ENCODE measurements at regions not wholly inside any gene's neighbourhood (a gene's known extent, or its start where the extent isn't known, plus 50 kb on each side); places are given as distances from the start of the nearest gene placed in this dataset.

- Histone ChIP-seq H3K4me3 (ENCODE audit: low read depth, low read length) (no peak overlapping the region), H3K9me3 (ENCODE audit: control insufficient read depth, insufficient read depth, low read length) (no peaks in the 10 kb centered on the region), H3K36me3 (ENCODE audit: control insufficient read depth, insufficient read depth, low read length) (no peaks in the 10 kb centered on the region), H3K27ac (ENCODE audit: low read depth, low read length) (no peak overlapping the region), H3K27me3 (ENCODE audit: control insufficient read depth, insufficient read depth, low read length) (no peaks in the 10 kb centered on the region), H3K4me1 (ENCODE audit: control insufficient read depth, insufficient read depth, low read length) (no peaks in the 10 kb centered on the region)
- DNase-seq (ENCODE audit: low read depth in 4 of 6, low spot score in 6 of 6) = no peak
- WGBS (ENCODE audit: insufficient coverage) = 29% methylated on average over 1 of the region's 3 CpGs
These were observed 361.9 kb upstream of the RASGEF1B start for GRCh38 chr4:81833576-81833975.

- 44% methylated on average over 1 of the region's 1 CpG for WGBS (ENCODE audit: insufficient coverage)
- DNase-seq (ENCODE audit: low read depth in 4 of 6, low spot score in 6 of 6) = no peak
These were observed 357.3 kb upstream of the RASGEF1B start for GRCh38 chr4:81828991-81829390.

DNA sequence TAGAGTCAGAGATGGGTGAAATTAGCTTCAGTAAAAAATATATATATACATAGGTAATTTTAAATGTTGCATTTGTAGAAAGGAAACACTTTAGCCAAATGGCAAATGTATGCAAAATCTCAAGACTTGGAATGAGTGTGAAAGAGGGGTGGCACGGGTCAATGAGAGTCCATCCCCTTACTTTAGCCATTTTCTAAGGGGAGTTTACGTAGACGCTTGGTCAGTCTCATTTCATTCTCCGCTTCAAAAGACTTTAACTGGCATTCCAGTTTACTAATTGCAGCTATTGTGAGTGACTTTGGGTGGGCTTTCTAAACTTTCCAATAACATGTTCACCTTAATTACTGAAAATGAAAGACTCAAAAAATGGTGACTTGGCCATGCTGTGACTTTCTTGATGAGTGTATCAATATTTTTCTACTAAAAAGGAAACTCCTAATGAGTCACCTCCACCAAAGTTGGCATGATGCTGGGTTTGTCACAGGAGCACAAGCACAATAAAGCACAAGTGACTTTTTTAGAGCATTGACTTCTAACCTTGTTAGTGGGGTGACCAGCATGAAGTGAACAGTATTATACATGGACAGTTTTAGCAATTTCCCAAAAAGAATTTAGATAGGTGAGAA lies 356.0 kb upstream of the RASGEF1B start:
- Histone ChIP-seq H3K4me3 (ENCODE audit: low read depth, low read length) (no peak overlapping the region), H3K36me3 (ENCODE audit: control insufficient read depth, insufficient read depth, low read length) (no peaks in the 10 kb centered on the region), H3K27me3 (ENCODE audit: control insufficient read depth, insufficient read depth, low read length) (no peaks in the 10 kb centered on the region), H3K27ac (ENCODE audit: low read depth, low read length) (no peak overlapping the region), H3K9me3 (ENCODE audit: control insufficient read depth, insufficient read depth, low read length) (no peaks in the 10 kb centered on the region), H3K4me1 (ENCODE audit: control insufficient read depth, insufficient read depth, low read length) (no peaks in the 10 kb centered on the region)
- no peak for DNase-seq (ENCODE audit: low read depth in 4 of 6, low spot score in 6 of 6)
- no CpG with 5 or more reads among the region's 4 CpGs for WGBS (ENCODE audit: insufficient coverage)

More at GRCh38 chr4:81828991-81829390, 357.3 kb upstream of the RASGEF1B start:
- Histone ChIP-seq H3K36me3 (ENCODE audit: control insufficient read depth, insufficient read depth, low read length) (no peaks in the 10 kb centered on the region), H3K4me3 (ENCODE audit: low read depth, low read length) (no peak overlapping the region), H3K4me1 (ENCODE audit: control insufficient read depth, insufficient read depth, low read length) (no peaks in the 10 kb centered on the region), H3K9me3 (ENCODE audit: control insufficient read depth, insufficient read depth, low read length) (no peaks in the 10 kb centered on the region), H3K27me3 (ENCODE audit: control insufficient read depth, insufficient read depth, low read length) (no peaks in the 10 kb centered on the region), H3K27ac (ENCODE audit: low read depth, low read length) (no peak overlapping the region)

- H3K27me3 ChIP-seq (ENCODE audit: control insufficient read depth, insufficient read depth, low read length) = no peaks in the 10 kb centered on the region
- no peak for DNase-seq (ENCODE audit: low read depth in 4 of 6, low spot score in 6 of 6)
- no peaks in the 10 kb centered on the region for H3K36me3 ChIP-seq (ENCODE audit: control insufficient read depth, insufficient read depth, low read length)
- H3K4me3 ChIP-seq (ENCODE audit: low read depth, low read length) = no peak overlapping the region
- H3K4me1 ChIP-seq (ENCODE audit: control insufficient read depth, insufficient read depth, low read length) = no peaks in the 10 kb centered on the region
- no peak overlapping the region for H3K27ac ChIP-seq (ENCODE audit: low read depth, low read length)
- WGBS (ENCODE audit: insufficient coverage) = 73% methylated on average over 3 of the region's 6 CpGs
- no peaks in the 10 kb centered on the region for H3K9me3 ChIP-seq (ENCODE audit: control insufficient read depth, insufficient read depth, low read length)
These were observed 355.2 kb upstream of the RASGEF1B start for GRCh38 chr4:81826817-81827424.

DNA sequence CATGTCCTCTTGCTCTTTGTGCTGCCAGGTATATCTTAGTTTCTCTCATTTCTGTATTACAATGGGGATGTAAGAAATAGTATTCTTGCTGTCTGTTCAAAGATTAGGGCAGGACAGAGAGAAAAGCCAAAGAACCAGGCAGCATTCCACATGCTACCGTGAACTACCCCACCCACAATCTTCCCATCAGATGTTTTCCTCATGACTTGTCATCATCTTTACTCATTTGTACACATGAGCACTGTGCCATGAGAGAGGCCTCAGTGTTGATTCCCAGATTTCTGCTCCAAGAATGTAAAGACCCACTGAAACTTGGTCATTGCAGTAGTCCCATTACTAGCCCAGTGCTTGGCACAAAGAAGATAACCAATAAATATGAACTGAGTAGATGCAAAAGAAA lies 354.6 kb upstream of the RASGEF1B start:
- no peaks in the 10 kb centered on the region for H3K36me3 ChIP-seq (ENCODE audit: control insufficient read depth, insufficient read depth, low read length)
- no peak overlapping the region for H3K4me3 ChIP-seq (ENCODE audit: low read depth, low read length)
- H3K4me1 ChIP-seq (ENCODE audit: control insufficient read depth, insufficient read depth, low read length) = no peaks in the 10 kb centered on the region
- no peak for DNase-seq (ENCODE audit: low read depth in 4 of 6, low spot score in 6 of 6)
- H3K9me3 ChIP-seq (ENCODE audit: control insufficient read depth, insufficient read depth, low read length) = no peaks in the 10 kb centered on the region
- H3K27me3 ChIP-seq (ENCODE audit: control insufficient read depth, insufficient read depth, low read length) = no peaks in the 10 kb centered on the region
- H3K27ac ChIP-seq (ENCODE audit: low read depth, low read length) = no peak overlapping the region
- WGBS (ENCODE audit: insufficient coverage) = 100% methylated on average over 1 of the region's 1 CpG

GRCh38 chr4:81818385-81818920 lies 346.7 kb upstream of the RASGEF1B start:
- 94% methylated on average over 7 of the region's 8 CpGs for WGBS (ENCODE audit: insufficient coverage)
- H3K4me1 ChIP-seq (ENCODE audit: control insufficient read depth, insufficient read depth, low read length) = no peaks in the 10 kb centered on the region
- no peak for DNase-seq (ENCODE audit: low read depth in 4 of 6, low spot score in 6 of 6)
- no peaks in the 10 kb centered on the region for H3K27me3 ChIP-seq (ENCODE audit: control insufficient read depth, insufficient read depth, low read length)
- no peak overlapping the region for H3K27ac ChIP-seq (ENCODE audit: low read depth, low read length)
- no peak overlapping the region for H3K4me3 ChIP-seq (ENCODE audit: low read depth, low read length)
- H3K36me3 ChIP-seq (ENCODE audit: control insufficient read depth, insufficient read depth, low read length) = no peaks in the 10 kb centered on the region
- no peaks in the 10 kb centered on the region for H3K9me3 ChIP-seq (ENCODE audit: control insufficient read depth, insufficient read depth, low read length)

DNA sequence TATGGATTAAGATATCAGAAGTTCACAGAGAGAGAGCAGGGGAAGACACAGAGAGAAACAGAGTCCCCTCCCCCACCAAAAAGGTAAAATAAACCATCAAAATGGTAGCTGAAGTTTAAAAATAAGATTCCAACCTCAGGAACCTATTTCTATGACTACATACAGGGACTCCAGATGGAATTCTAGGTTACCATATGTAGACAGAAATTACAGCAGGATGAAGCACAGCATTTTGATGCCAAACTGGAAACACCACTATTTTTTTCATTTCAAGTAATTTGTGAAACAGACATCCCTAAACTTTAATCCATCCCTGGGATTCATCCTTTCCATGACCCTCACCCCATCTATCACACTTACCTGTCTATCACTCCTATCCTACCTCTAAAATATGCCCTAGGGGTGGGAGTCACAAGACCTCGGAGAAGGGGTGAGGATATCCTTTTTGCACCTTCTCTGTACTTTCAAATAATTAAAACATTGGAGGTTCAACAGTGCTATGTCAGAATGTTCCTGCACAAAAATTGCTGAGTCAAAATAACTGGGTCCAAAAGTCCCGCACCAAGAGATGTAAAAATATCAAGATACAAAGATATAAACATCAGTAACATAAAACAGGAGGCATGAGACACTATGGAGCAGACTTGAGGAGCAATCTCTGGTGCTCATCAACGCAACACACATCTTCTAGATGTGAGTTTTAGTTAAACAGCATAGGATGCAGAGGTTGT lies 344.5 kb upstream of the RASGEF1B start:
- peak in 1 of 6 donors; percentile 52 for DNase-seq (ENCODE audit: low read depth in 4 of 6, low spot score in 6 of 6)
- Histone ChIP-seq H3K4me3 (ENCODE audit: low read depth, low read length) (no peak overlapping the region), H3K36me3 (ENCODE audit: control insufficient read depth, insufficient read depth, low read length) (no peaks in the 10 kb centered on the region), H3K27ac (ENCODE audit: low read depth, low read length) (no peak overlapping the region), H3K4me1 (ENCODE audit: control insufficient read depth, insufficient read depth, low read length) (no peaks in the 10 kb centered on the region), H3K9me3 (ENCODE audit: control insufficient read depth, insufficient read depth, low read length) (no peaks in the 10 kb centered on the region), H3K27me3 (ENCODE audit: control insufficient read depth, insufficient read depth, low read length) (no peaks in the 10 kb centered on the region)
- WGBS (ENCODE audit: insufficient coverage) = no CpG with 5 or more reads among the region's 3 CpGs

- Histone ChIP-seq H3K9me3 (ENCODE audit: control insufficient read depth, insufficient read depth, low read length) (no peaks in the 10 kb centered on the region), H3K27me3 (ENCODE audit: control insufficient read depth, insufficient read depth, low read length) (no peaks in the 10 kb centered on the region), H3K4me3 (ENCODE audit: low read depth, low read length) (no peak overlapping the region), H3K36me3 (ENCODE audit: control insufficient read depth, insufficient read depth, low read length) (no peaks in the 10 kb centered on the region), H3K4me1 (ENCODE audit: control insufficient read depth, insufficient read depth, low read length) (no peaks in the 10 kb centered on the region), H3K27ac (ENCODE audit: low read depth, low read length) (no peak overlapping the region)
- DNase-seq (ENCODE audit: low read depth in 4 of 6, low spot score in 6 of 6) = peak in 1 of 6 donors; percentile 81
- 83% methylated on average over 2 of the region's 3 CpGs for WGBS (ENCODE audit: insufficient coverage)
These were observed 343.4 kb upstream of the RASGEF1B start for GRCh38 chr4:81814987-81815541.

DNA sequence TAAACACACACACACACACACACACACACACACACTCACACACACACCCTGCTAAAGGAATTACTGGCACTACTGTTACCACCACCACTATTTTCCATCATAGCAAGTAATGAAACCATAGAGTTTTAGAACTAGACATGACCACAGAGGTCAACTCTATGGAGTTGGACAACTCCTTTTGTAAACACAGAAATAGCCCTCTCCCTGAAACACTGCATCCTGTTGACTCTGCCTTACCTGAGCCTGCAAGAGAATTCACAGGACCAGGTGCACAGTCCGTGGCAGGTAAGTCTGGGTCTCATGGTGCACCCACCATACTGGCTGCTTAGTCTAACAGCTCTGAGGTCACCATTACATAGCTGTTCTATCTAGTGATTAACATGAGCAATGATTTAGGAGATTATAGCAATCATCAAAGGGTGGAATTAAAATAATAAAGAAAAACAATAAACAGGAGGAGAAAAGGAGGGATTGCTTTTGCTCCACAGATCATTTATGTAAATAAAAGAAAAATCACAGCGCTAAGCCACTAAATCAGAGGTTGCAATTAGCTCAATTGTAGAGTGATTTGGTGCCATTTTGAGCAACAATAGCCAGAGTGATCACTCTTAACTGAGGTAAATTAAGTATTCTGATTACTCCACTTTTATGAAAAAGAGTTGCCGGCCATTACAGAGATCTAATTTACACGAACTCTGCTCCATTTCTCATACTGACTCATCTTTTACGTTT lies 340.0 kb upstream of the RASGEF1B start:
- H3K27ac ChIP-seq (ENCODE audit: low read depth, low read length) = no peak overlapping the region
- H3K4me1 ChIP-seq (ENCODE audit: control insufficient read depth, insufficient read depth, low read length) = no peaks in the 10 kb centered on the region
- H3K36me3 ChIP-seq (ENCODE audit: control insufficient read depth, insufficient read depth, low read length) = no peaks in the 10 kb centered on the region
- H3K27me3 ChIP-seq (ENCODE audit: control insufficient read depth, insufficient read depth, low read length) = no peaks in the 10 kb centered on the region
- WGBS (ENCODE audit: insufficient coverage) = 100% methylated on average over 1 of the region's 5 CpGs
- DNase-seq (ENCODE audit: low read depth in 4 of 6, low spot score in 6 of 6) = no peak
- H3K4me3 ChIP-seq (ENCODE audit: low read depth, low read length) = no peak overlapping the region
- H3K9me3 ChIP-seq (ENCODE audit: control insufficient read depth, insufficient read depth, low read length) = no peaks in the 10 kb centered on the region

Measured in spinal cord (tissue), 9 donors.